Kidney glomerular epithelial cell (primary cell): ENCODE measurements at regions not wholly inside any gene's neighbourhood (a gene's known extent, or its start where the extent isn't known, plus 50 kb on each side); places are given as distances from the start of the nearest gene placed in this dataset.

ENCODE experiments used
- DNase-seq: peaks from one replicate; lab custom pipeline; 2025; lab: John Stamatoyannopoulos, UW

- DNase-seq, result no peak
These were observed 624.8 kb upstream of the PTCHD4 start for GRCh38 chr6:48735846-48736245.

DNA sequence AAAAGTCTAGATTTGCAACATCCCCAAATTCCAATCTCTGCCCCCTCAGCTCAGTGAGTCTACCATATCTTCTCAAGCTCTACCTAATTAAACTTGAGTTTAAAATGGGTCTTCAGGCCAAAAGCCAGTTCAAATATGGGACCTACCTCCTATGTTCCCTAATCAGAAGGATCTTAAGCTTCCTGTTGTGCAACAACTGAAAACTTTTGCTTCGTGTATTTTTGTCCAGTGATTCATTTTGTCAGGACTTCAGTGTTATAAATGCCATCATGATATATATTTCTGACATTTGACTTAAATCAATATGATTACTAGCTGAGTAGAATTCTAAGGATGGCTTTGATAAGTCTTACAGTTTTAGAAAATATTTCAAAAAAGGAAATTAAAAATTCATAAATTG lies 622.6 kb upstream of the PTCHD4 start:
- no peak for DNase-seq

- DNase-seq, result no peak
These were observed 603.7 kb upstream of the PTCHD4 start for GRCh38 chr6:48714699-48715098.

GRCh38 chr6:48714250-48714649 lies 603.3 kb upstream of the PTCHD4 start:
- DNase-seq, result no peak

DNA sequence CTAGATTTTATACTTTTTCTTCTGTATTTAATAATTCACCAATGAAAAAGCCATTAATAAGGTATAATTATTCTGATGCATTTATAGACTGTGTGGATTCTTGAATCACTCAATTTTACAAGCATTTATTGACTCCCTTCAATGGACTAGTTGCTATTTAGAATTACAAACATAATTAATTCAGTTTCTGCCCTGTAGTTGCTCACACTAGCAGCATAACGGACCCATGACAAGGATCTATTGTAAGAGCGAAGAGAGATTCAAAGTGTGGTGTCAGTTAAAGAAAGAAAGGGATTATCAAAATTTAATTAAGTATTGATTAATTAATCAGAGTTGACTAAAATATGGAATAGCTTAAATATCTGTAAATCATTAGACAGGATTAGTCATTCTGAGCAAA lies 602.6 kb upstream of the PTCHD4 start:
- DNase-seq, result no peak

DNA sequence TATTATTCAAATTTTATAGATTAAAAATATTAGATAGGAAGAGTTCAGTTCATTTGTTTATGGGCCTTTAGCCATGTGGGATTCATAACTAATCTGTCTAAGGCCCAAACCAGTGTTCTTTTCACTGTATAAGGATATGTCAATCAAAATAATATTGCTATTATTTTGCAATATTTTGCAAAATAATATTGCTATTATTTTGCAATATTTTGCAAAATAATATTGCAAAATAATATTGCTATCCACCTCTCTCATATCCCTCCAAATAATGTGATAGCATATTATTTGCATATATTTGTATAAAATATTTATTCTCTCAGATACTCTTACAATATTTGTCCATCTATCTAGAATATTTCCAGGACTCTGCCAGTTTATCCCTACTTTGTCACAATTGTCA lies 595.3 kb upstream of the PTCHD4 start:
- no peak for DNase-seq

GRCh38 chr6:48701572-48701971 lies 590.6 kb upstream of the PTCHD4 start:
- DNase-seq, result no peak

GRCh38 chr6:48695872-48696271 lies 584.9 kb upstream of the PTCHD4 start:
- no peak for DNase-seq

GRCh38 chr6:48691420-48691819 lies 580.4 kb upstream of the PTCHD4 start:
- DNase-seq, result no peak

DNA sequence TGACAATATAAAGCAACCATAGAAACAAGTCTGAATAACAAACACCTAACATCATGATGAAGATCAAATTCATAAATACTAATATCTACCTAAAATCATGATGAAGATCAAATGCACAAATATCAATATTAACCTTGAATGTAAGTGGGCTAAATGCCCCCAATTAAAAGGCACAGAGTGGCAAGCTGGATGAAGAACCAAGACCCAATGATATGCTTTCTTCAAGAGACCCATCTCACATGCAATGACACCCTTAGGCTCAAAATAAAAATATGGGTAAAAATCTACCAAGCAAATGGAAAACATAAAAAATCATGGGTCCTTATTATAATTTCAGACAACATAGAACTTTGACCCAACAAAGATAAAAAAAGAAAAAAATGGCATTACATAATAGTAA lies 578.5 kb upstream of the PTCHD4 start:
- DNase-seq, result no peak

DNA sequence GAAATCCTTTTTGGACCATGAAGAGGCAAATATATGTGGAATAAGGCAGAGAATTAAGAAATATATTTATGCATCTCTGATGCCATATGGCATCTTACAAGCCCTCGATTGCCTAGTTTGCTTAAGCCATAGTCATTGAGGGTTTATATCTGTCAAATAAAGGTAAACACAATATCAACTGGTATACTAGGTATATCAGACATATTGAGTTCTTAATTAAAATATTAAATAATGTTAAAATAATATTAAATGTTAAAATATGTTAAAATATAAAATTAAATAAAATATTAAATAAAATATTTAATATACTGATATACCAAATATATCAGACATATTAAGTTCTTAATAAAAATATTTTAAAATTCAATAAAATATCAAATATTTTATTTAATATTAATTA lies 567.4 kb upstream of the PTCHD4 start:
- no peak for DNase-seq

GRCh38 chr6:48671505-48671904 lies 560.5 kb upstream of the PTCHD4 start:
- DNase-seq, result peak; percentile 34

GRCh38 chr6:48670546-48670945 lies 559.5 kb upstream of the PTCHD4 start:
- peak; percentile 15 for DNase-seq

- no peak for DNase-seq
These were observed 556.8 kb upstream of the PTCHD4 start for GRCh38 chr6:48667797-48668196.

DNA sequence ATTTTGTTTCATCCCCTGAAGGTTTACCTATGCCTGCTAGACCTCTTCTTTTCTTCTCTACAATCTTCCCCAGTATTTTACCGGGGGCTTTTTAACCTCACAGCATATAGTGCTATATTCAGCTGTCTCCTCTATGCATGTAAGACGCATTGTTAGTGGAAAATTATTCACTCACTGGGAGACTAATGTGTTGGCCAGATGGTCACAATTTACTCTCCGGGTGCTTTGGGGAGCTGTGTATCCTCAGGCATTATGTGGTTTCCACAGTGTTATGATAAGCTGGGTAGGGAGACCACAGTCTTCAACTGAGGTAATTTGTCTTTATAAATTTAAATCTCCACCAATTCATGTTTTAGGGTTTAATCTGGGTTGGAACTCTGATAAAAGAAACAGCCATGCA lies 553.8 kb upstream of the PTCHD4 start:
- DNase-seq, result no peak

GRCh38 chr6:48658915-48659314 lies 547.9 kb upstream of the PTCHD4 start:
- no peak for DNase-seq

GRCh38 chr6:48641544-48641943 lies 530.5 kb upstream of the PTCHD4 start:
- DNase-seq, result peak; percentile 16

GRCh38 chr6:48638796-48639195 lies 527.8 kb upstream of the PTCHD4 start:
- peak; percentile 11 for DNase-seq

DNA sequence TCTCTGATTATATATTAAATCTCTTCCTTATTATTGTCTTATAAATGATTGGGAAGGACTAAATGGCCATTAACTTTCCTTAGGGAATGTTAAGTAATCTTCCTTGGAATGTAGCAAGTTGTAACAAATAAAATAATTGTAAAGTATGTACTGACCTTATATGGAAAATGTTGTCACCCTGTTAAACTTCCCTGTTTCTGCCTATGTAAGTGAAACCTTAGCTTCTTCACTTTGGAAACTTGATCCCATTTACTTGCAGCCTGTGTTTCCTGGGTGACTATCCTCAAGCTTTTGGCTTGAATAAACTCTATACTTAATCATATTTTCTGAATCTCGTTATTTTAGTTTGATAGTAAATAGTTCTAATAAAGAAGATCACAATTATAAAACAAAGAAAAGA lies 519.5 kb upstream of the PTCHD4 start:
- no peak for DNase-seq

- peak; percentile 9 for DNase-seq
These were observed 517.3 kb upstream of the PTCHD4 start for GRCh38 chr6:48628316-48628715.

- DNase-seq, result peak; percentile 36
These were observed 515.4 kb upstream of the PTCHD4 start for GRCh38 chr6:48626421-48626820.

- DNase-seq, result no peak
These were observed 513.6 kb upstream of the PTCHD4 start for GRCh38 chr6:48624631-48625030.

- DNase-seq, result no peak
These were observed 508.8 kb upstream of the PTCHD4 start for GRCh38 chr6:48619771-48620170.

GRCh38 chr6:48615041-48615440 lies 504.0 kb upstream of the PTCHD4 start:
- no peak for DNase-seq

GRCh38 chr6:48614326-48614725 lies 503.3 kb upstream of the PTCHD4 start:
- DNase-seq, result no peak
